Epithelial cell of esophagus (primary cell): ENCODE measurements at regions not wholly inside any gene's neighbourhood (a gene's known extent, or its start where the extent isn't known, plus 50 kb on each side); places are given as distances from the start of the nearest gene placed in this dataset.

Experiments
- DNase-seq: peaks from one replicate; pipeline ENCODE4 v3.0.0; 2010; ENCODE audit warnings: low read depth
- H3K4me3 ChIP-seq: 2 replicates; pipeline ENCODE4 v1.5.1; 2011; ENCODE audit warnings: mild to moderate bottlenecking, low read length, control low read depth
- CTCF ChIP-seq: IDR thresholded peaks from 2 replicates; pipeline ENCODE4 v1.5.1; 2011; ENCODE audit warnings: low read depth, mild to moderate bottlenecking, low read length, control low read depth, inconsistent platforms; ENCODE audit not compliant: insufficient read depth; ENCODE audit errors: missing control alignments

GRCh38 chr6:41489120-41489851 lies 56.9 kb upstream of the FOXP4 start:
- TF ChIP-seq CTCF: no peak
- H3K4me3 ChIP-seq: no peak overlapping the region
- no peak for DNase-seq

GRCh38 chr6:41492261-41492891 lies 53.8 kb upstream of the FOXP4 start:
- H3K4me3 ChIP-seq: no peak overlapping the region
- no peak for DNase-seq
- no peak for TF ChIP-seq CTCF

GRCh38 chr6:41494212-41495110 lies 51.7 kb upstream of the FOXP4 start:
- TF ChIP-seq CTCF: no peak

More at GRCh38 chr6:41494212-41495110, 51.7 kb upstream of the FOXP4 start:
- no peak for DNase-seq
- H3K4me3 ChIP-seq: no peak overlapping the region
